NCI-H1417 treated with DMSO at 0.1 percent for 48 hours (cell line): ENCODE measurements at regions not wholly inside any gene's neighbourhood (a gene's known extent, or its start where the extent isn't known, plus 50 kb on each side); places are given as distances from the start of the nearest gene placed in this dataset.

Experiments
- DNase-seq: peaks from one replicate; lab custom pipeline; 2025; lab: John Stamatoyannopoulos, UW

GRCh38 chr14:85788470-85789233 is 258.7 kb downstream of the FLRT2 start:
- no peak for DNase-seq

- no peak for DNase-seq
Measured at GRCh38 chr14:85766295-85766694, 236.4 kb downstream of the FLRT2 start.

GRCh38 chr14:85764822-85765221 is 234.9 kb downstream of the FLRT2 start:
- DNase-seq = no peak

- peak; percentile 40 for DNase-seq
Measured at GRCh38 chr14:85762526-85762925, 232.6 kb downstream of the FLRT2 start.

- DNase-seq = no peak
Measured at GRCh38 chr14:85752175-85752574, 222.2 kb downstream of the FLRT2 start.

- DNase-seq = no peak
Measured at GRCh38 chr14:85744573-85744972, 214.6 kb downstream of the FLRT2 start.

GRCh38 chr14:85732031-85732430 is 202.1 kb downstream of the FLRT2 start:
- no peak for DNase-seq

GRCh38 chr14:85731186-85731585 is 201.2 kb downstream of the FLRT2 start:
- no peak for DNase-seq

GRCh38 chr14:85728476-85729065 is 198.6 kb downstream of the FLRT2 start:
- no peak for DNase-seq

GRCh38 chr14:85714069-85714468 is 184.1 kb downstream of the FLRT2 start:
- no peak for DNase-seq

- DNase-seq = no peak
Measured at GRCh38 chr14:85711620-85712019, 181.7 kb downstream of the FLRT2 start.
